ENCODE measurements at regions not wholly inside any gene's neighbourhood (a gene's known extent, or its start where the extent isn't known, plus 50 kb on each side); places are given as distances from the start of the nearest gene placed in this dataset.

DNA sequence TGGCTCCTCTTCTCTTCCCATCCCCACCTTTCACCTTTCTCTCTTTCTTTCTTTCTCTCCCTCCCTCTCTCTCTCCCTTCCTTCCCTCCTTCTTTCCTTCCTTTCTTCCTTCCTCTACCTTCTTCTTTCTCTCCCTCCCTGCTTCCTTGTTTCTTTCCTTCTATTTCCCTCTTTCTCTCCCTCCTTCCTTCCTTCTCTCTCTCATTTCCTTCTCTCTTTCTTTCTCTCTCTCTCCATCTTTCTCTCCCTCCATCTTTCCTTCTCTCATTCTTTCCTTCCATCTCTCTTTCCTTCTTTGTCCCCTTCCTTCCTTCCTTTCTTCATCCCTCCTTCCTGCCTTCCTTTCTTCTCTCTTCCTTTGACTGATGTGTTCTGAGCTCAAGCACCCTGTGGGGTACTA, 1467.0 kb upstream of the DEFB115 start:
- TF ChIP-seq, protein P1, sequence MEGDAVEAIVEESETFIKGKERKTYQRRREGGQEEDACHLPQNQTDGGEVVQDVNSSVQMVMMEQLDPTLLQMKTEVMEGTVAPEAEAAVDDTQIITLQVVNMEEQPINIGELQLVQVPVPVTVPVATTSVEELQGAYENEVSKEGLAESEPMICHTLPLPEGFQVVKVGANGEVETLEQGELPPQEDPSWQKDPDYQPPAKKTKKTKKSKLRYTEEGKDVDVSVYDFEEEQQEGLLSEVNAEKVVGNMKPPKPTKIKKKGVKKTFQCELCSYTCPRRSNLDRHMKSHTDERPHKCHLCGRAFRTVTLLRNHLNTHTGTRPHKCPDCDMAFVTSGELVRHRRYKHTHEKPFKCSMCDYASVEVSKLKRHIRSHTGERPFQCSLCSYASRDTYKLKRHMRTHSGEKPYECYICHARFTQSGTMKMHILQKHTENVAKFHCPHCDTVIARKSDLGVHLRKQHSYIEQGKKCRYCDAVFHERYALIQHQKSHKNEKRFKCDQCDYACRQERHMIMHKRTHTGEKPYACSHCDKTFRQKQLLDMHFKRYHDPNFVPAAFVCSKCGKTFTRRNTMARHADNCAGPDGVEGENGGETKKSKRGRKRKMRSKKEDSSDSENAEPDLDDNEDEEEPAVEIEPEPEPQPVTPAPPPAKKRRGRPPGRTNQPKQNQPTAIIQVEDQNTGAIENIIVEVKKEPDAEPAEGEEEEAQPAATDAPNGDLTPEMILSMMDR (IDR thresholded peaks at IDR 0.05): no peak
- TF ChIP-seq EZH2phosphoT487 (IDR thresholded peaks at IDR 0.05) (no peak), EZH2 (IDR thresholded peaks at IDR 0.05) (no peak)

Measured in neural progenitor cell (in vitro differentiated cells).